COLO668 (cell line): ENCODE measurements at regions not wholly inside any gene's neighbourhood (a gene's known extent, or its start where the extent isn't known, plus 50 kb on each side); places are given as distances from the start of the nearest gene placed in this dataset.
"Not testable (repeated sequence)": the region's sequence is repeated elsewhere in the genome, so short reads cannot be mapped to it uniquely, and the experiment has no call there.

ENCODE experiments used
- DNase-seq: peaks from one replicate; lab custom pipeline; 2025; ENCODE audit not compliant: unreplicated experiment; lab: John Stamatoyannopoulos, UW

DNA sequence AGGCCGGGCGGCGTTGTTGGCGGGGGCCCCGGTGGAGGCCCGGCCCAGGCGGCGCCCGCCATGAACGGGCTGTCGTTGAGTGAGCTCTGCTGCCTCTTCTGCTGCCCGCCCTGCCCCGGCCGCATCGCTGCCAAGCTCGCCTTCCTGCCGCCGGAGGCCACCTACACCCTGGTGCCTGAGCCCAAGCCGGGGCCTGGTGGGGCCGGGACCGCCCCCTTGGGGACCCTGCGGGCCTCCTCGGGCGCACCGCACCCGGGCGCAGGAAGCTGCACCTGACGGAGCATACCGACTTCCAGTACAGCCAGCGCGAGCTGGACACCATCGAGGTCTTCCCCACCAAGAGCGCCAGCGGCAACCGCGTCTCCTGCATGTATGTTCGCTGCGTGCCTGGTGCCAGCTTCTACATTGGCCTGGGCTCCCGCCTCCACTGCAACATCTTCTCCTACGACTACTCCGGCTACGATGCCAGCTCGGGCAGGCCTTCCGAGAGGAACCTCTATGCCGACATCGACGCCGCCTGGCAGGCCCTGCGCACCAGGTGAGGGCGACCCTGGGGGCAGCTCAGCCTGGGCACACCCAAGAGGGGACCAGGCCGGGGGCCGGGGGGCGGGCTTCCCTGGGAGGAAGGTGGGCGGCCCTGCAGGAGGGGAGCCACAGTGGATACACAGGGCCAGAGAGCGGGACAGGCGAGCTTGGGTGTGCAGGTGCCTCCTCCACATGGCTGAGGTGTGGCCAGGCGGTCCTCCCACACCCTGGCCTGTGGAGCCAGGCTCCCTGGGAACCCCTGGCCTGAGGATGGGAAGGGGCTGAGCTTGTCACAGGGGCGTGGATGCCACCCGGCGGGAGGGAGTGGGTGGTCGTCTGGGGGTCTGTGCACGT is 201.6 kb downstream of the USP22 start:
- DNase-seq = peak; percentile 40

DNA sequence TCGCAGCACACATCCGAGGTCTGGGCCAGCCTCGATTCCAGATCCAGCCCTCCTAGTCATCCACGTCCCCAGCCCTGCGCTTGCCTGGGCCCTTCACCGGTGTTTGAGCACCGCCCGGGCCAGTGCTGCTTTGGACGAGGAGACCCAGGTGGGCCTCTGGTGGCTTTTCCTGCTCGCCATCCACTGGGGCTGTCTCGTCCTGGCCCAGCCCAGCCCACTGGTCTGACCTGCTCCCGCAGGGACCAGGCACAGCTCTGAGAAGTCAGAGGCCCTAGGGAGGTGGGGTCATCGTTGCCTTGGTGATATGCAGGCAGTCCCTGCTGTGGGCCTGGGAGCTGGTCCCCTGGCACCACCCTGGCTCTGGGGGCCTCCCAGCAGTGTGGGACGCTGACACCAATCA is 200.8 kb downstream of the USP22 start:
- DNase-seq = not testable (repeated sequence)

DNA sequence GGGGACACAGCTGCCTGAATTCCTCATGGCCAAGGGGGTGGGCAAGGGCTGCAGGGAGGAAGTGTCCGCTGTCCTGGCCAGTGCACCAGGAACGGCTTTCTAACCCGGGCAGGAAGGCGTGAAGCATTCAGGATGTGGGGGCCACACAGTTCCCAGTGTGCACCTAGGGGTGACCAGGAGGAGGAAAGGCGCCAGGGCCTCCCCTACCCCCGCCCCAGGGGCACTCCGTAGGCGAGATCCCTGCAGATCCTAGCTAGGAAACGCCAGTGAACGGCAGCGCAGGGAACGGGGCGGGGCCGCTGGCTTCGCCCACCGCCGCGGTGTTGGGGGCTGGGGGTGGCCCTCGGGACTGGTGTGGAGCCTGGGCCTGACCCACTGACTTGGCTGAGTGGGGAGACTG is 199.6 kb downstream of the USP22 start:
- not testable (repeated sequence) for DNase-seq

- peak; percentile 6 for DNase-seq
These were observed 198.8 kb downstream of the USP22 start for GRCh38 chr17:20843799-20844553.

DNA sequence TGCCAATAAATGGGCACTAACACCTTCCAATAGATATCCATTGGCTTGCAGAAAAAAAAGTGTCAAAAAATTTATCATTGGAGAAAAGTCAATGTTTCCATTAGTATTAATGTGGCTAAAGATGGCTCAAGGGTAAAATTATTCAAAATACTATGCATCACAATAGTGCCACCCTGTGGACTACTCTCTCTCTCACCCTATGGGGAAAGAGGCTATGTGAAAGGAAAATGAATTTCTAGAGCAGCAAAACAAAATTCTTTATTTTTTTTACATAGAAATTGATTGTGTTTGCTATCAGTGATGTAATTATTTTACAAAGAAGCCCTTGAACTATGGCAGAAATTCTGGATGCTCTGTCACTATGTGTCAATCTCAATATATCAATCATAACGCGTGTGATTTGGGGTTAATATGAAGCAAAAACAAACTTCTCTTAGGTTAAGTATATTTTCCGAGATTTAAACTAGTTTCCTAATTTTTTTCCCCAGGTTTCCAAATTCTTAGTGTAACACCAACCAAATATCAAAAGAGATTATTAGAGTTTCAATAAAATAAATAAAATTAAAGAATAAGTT is 193.9 kb downstream of the USP22 start:
- DNase-seq = not testable (repeated sequence)

GRCh38 chr17:20851591-20852238 is 191.1 kb downstream of the USP22 start:
- DNase-seq = not testable (repeated sequence)

GRCh38 chr17:20852239-20852989 is 190.4 kb downstream of the USP22 start:
- DNase-seq = peak; percentile 18

GRCh38 chr17:20852990-20853370 is 189.8 kb downstream of the USP22 start:
- DNase-seq = no peak

DNA sequence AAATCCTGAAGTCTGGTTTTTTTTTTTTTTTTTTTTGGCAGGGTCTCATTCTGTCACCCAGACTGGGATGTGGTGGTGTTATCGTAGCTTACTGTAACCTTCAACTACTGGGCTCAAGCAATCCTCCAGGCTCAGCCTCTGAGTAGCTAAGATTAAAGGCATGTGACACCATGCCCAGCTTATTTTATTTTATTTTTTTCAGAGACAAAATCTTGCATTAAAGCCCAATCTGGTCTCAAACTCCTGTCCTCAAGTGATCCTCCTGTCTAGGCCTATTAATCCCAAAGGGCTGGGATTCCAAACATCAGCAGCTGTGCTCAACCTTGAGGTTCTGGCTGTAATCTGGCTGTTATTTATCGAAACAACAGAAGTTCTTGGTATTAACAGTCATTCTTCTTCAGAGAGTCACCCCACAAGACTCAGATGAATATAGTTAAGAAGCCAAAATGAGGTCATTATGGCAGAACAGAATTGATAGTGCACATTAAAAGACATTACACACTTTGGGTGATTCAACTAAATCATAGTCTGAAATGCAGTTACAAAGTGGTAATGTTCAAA is 186.8 kb downstream of the USP22 start:
- DNase-seq = not testable (repeated sequence)

DNA sequence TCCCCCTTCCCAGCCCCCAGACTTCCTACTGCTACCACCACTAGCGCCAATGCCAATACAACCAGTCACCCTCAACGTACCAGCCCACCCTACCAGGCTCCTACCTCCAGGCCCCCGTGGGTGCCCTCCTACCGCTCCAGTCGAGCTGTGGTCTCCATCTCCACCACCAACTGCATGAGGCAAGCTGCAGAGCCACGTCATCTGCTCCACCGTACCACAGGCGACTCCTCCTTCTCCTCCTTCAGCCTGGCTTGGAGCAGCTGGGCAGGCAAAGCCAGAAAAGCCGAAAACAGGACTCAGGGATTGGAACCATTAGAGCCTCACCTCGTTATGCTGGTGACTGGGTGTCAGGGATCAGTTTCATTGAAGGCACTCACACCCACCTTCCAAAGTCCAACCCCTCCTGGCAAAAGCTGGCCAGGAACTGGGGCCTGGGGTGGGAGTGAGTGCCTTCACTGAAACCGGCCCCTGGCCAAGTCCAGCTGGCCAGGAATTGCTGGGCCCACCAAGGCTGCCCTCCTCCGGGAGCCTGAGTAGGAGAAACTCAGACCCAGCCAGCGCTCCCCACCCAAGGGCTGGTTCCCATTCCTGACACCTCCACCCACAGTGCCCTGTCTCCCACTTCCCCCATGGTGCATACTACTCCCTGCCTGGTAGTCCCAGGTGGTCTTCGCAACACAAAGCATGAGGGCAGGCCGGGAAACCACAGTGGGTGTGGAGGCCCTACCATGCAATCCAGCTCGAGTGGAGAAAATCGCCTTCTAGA is 176.2 kb downstream of the USP22 start:
- not testable (repeated sequence) for DNase-seq

GRCh38 chr17:20867436-20867937 is 175.3 kb downstream of the USP22 start:
- DNase-seq = not testable (repeated sequence)

DNA sequence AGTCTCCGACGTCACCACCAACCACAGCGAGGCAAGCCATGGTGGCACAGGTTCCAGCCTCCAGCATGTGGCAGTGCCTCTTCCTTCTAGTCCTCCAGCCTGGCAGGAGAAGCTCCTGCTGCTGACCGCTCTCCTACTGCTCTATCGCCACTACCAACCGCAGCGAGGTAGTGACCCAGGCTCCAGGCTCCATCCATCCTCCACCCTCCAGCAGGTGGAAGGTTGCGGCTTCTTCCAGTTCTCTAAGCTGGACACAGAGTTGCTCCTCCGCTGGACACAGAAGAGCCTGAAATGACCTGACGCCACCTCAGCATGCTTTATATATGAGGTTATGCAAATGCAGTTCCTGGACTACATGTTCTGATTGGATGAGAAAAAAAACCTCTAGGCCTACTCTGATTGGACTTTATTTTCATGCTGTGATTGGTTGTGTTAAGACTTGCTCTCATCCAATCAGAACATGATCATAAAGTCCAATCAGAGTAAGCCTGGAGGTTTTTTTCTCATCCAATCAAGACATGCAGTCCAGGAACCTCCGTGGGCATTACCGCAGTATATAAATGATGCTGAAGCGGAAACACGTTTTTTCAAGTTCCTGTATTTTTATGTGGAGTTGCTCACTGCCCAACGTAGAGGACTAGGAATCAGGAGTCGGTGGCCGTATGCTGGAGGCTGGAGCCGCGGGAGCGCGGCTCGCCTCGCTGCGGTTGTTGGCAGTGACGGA is 174.7 kb downstream of the USP22 start:
- not testable (repeated sequence) for DNase-seq

- not testable (repeated sequence) for DNase-seq
These were observed 174.2 kb downstream of the USP22 start for GRCh38 chr17:20868662-20869007.

GRCh38 chr17:20873173-20873572 is 169.6 kb downstream of the USP22 start:
- DNase-seq = not testable (repeated sequence)

DNA sequence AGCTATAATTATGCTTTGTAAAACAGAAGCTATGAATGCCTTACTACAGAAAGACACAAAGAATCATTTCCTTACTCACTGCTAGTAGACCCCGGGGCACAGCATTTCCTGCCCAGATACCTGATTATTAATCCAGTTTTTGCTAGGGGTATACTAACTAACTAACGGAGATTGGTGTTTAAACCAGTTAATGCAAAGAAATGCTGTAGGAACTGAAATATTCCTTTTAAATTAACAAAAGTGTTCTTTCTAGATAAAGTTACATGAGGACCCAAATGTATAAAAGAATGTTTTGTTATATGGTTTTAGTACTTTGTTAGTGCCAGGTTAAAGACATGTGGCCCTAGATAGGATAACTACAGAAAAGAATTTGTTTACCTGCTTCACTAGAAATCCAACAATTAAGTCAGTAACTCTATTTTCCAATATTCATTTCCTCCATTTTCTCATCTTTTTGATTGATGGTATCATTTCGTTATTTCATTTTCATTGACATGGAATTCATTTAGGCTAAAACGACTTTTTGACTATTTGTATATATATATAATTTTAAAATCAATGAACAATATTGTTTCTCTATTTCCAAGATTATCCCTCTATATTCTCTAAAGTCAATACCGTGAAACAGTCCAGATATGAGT is 169.0 kb downstream of the USP22 start:
- not testable (repeated sequence) for DNase-seq

- not testable (repeated sequence) for DNase-seq
These were observed 165.4 kb downstream of the USP22 start for GRCh38 chr17:20877384-20877783.

DNA sequence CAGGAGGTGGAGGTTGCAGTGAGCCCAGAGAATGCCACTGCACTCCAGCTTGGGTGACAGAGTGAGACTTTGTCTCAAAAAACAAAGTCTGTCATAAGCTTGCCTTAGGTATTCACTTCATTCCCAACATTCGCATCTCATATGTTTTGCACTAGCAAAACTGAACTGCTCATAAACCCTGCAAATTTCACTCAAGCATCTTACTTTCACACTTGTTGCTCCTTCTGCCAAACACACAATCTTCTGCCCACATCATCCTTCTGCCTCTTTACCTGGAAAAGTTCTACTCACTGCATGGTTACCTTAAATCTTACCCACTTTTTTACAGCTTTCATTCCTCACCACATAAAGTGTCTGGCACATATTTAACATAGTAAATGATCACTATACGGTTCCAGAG is 152.5 kb downstream of the USP22 start:
- DNase-seq = no peak

DNA sequence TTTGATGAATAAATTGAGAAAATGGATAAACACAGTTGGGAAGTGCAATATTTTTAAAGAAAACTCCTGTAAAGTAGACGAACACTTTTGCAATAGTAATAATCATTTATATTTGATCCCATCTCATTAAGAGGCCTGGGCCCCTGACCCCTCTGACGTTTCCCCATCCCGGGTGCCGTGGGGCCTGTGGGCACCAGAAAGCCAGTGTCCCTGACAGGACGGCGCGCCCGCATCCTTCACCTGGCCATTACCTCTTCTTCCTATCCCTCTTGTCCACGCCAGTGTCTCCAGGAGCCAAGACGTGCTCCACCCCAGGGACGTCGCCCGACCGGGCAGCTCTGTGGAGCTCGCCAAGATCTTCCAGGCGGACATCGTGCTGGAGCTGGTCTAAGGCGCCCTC is 147.4 kb downstream of the USP22 start:
- not testable (repeated sequence) for DNase-seq
